Stimulated activated memory B cell treated with anti-CD40 and anti-IgM and Interleukin-4, amounts not matched to agents 10 μg/mL and 1 μg/mL and 100 μg/mL, for 72 hours (primary cell): ENCODE measurements at regions not wholly inside any gene's neighbourhood (a gene's known extent, or its start where the extent isn't known, plus 50 kb on each side); places are given as distances from the start of the nearest gene placed in this dataset.
"Not testable (repeated sequence)": the region's sequence is repeated elsewhere in the genome, so short reads cannot be mapped to it uniquely, and the experiment has no call there.

ENCODE experiments used
- ATAC-seq: fragments of 150-1000 bp; cut with Tn5 transposase; 2 replicates; pipeline ENCODE4 v1.10.0; 2021
- H3K27ac Mint-ChIP-seq: one replicate; pipeline ENCODE4 v1.8.0; 2022; ENCODE audit warnings: mild to moderate bottlenecking, mixed read lengths
- H3K27me3 Mint-ChIP-seq: one replicate; pipeline ENCODE4 v1.8.0; 2022; ENCODE audit warnings: mixed read lengths
- H3K36me3 Mint-ChIP-seq: one replicate; pipeline ENCODE4 v1.8.0; 2022; ENCODE audit warnings: mixed read lengths
- H3K4me1 Mint-ChIP-seq: one replicate; pipeline ENCODE4 v1.8.0; 2022; ENCODE audit warnings: mixed read lengths
- H3K4me3 Mint-ChIP-seq: one replicate; pipeline ENCODE4 v1.8.0; 2022; ENCODE audit warnings: mild to moderate bottlenecking, moderate library complexity, mixed read lengths
- H3K9me3 Mint-ChIP-seq: one replicate; pipeline ENCODE4 v1.8.0; 2022; ENCODE audit warnings: mixed read lengths

- Mint-ChIP-seq H3K9me3 (peaks cover 13% of the 10 kb centered on the region), H3K27me3 (no peaks in the 10 kb centered on the region), H3K36me3 (peaks cover 6% of the 10 kb centered on the region), H3K4me1 (peaks cover 3% of the 10 kb centered on the region), H3K4me3 (no peak overlapping the region), H3K27ac (no peak overlapping the region)
- ATAC-seq: no peak
Observed at GRCh38 chr12:89775063-89775985, 66.7 kb upstream of the ATP2B1 start.

- H3K27ac Mint-ChIP-seq: no peak overlapping the region
- H3K9me3 Mint-ChIP-seq: peaks cover 13% of the 10 kb centered on the region
Observed at GRCh38 chr12:89774645-89775044, 66.0 kb upstream of the ATP2B1 start.

DNA sequence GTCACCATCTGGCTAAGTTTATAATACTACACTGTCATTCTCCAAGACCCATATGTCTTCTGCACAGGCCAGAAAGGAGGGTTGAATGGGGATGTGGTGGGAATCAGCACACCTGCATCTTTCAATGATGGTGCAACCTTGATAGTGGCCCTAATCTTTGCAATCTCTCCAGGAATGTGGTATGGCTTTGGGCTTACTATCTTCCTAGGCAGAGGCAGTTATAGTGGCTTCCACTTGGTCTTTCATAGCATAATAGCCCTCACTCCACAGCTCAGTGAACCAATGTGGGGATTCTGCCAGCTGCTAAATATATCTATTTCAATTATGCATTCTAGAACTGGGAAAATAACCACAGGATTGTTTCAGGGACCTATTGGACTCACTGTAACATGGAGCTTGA is 61.8 kb upstream of the ATP2B1 start:
- Mint-ChIP-seq H3K27ac (no peak overlapping the region), H3K27me3 (no peaks in the 10 kb centered on the region), H3K36me3 (no peaks in the 10 kb centered on the region), H3K9me3 (no peaks in the 10 kb centered on the region), H3K4me1 (peaks cover 19% of the 10 kb centered on the region), H3K4me3 (no peak overlapping the region)
- no peak for ATAC-seq

More at GRCh38 chr12:89774645-89775044, 66.0 kb upstream of the ATP2B1 start:
- no peaks in the 10 kb centered on the region for H3K27me3 Mint-ChIP-seq
- no peak overlapping the region for H3K4me3 Mint-ChIP-seq
- H3K36me3 Mint-ChIP-seq: peaks cover 6% of the 10 kb centered on the region
- peaks cover 7% of the 10 kb centered on the region for H3K4me1 Mint-ChIP-seq
- no peak for ATAC-seq

- H3K27ac Mint-ChIP-seq: no peak overlapping the region
Observed at GRCh38 chr12:89769483-89769818, 60.8 kb upstream of the ATP2B1 start.

GRCh38 chr12:89768586-89769482 is 60.2 kb upstream of the ATP2B1 start:
- H3K36me3 Mint-ChIP-seq: no peaks in the 10 kb centered on the region
- no peak for ATAC-seq
- H3K27ac Mint-ChIP-seq: no peak overlapping the region
- no peaks in the 10 kb centered on the region for H3K9me3 Mint-ChIP-seq
- H3K27me3 Mint-ChIP-seq: no peaks in the 10 kb centered on the region
- H3K4me3 Mint-ChIP-seq: no peak overlapping the region
- peaks cover 19% of the 10 kb centered on the region for H3K4me1 Mint-ChIP-seq

More at GRCh38 chr12:89769483-89769818, 60.8 kb upstream of the ATP2B1 start:
- Mint-ChIP-seq H3K4me3 (no peak overlapping the region), H3K27me3 (no peaks in the 10 kb centered on the region), H3K4me1 (peaks cover 19% of the 10 kb centered on the region), H3K36me3 (no peaks in the 10 kb centered on the region), H3K9me3 (no peaks in the 10 kb centered on the region)
- no peak for ATAC-seq

DNA sequence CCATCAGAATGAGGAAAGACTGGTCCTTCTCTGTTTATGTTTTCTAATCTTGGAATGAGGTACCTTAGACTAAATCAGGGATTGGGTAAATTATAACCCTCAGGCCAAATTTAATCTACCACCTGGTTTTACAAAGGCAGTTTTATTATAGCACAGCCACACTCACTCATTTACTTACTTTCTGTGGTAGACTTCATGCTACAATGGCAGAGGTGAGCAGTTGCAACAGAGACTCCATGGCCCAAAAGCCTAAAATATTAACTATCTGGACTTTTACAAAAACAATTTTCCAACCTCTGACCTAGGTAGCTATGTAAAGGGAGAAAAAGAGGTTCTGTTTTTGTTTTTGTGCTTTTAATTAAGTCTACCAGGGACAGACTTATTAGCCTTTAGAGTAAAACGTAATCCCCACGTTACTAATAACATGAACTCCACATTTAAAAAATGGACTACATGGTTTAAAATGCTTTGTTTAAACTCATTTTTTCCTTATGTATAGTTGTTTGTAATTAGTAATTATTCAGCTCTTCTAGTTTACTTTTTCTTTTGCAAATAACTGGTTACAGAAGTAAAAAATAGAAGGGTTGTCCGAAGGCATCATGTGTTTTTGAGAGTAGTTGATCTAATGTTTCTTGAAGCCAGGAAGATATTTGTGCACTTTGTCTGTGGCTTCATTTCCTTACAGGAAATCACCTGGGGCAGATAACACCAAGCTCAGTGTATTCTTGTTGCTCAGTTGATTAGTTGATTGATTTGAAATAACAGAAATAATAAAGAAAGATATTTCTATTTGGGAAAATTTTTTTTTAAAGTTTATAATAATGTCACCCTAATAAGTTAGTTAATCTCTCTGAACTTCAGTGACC is 57.6 kb upstream of the ATP2B1 start:
- Mint-ChIP-seq H3K9me3 (no peaks in the 10 kb centered on the region), H3K4me1 (peaks cover 24% of the 10 kb centered on the region), H3K27me3 (no peaks in the 10 kb centered on the region), H3K36me3 (no peaks in the 10 kb centered on the region), H3K27ac (peak overlapping the region; percentile 76), H3K4me3 (no peak overlapping the region)
- ATAC-seq: no peak

DNA sequence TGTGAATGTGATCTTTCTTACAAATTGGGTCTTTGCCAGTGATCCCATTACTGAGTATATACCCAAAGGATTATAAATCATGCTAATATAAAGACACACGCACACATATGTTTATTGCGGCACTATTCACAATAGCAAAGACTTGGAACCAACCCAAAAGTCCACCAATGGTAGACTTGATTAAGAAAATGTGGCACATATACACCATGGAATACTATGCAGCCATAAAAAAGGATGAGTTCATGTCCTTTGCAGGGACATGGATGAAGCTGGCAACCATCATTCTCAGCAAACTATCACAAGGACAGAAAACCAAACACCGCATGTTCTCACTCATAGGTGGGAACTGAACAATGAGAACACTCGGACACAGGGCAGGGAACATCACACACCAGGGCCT is 55.5 kb upstream of the ATP2B1 start:
- H3K4me1 Mint-ChIP-seq: peaks cover 29% of the 10 kb centered on the region

DNA sequence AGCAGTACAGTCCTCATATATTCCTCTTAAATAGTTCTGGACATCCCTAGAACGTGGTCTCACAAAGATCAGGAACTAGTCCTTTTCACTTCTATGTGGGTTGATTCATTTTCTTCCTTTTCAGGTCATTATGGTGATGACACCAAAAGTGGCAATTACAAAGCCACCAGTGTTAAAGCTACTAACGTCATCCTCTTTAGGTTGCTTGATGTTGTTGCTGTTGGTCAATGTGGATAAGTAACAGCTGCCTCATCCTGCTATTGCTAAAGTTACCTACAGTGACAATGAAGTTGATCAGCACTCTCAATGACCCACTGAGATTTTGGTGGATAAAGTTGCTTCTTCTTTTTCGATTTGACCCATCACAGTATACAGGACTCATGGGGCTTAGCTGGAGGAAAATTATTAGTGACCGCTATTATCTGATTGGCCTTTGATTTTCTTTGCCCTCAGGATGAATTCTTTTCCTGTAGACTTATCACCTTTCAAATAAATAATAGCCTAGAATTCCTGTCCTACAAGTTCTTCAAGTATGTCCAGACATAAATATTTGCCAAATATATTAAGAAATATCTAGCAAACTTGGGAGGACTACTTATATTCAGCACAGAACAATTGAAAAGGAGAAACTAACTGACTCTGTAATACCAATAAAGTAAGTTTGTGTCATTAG is 54.0 kb upstream of the ATP2B1 start:
- ATAC-seq: peak; percentile 64
- Mint-ChIP-seq H3K4me3 (no peak overlapping the region), H3K36me3 (peaks cover 9% of the 10 kb centered on the region), H3K27me3 (no peaks in the 10 kb centered on the region), H3K9me3 (no peaks in the 10 kb centered on the region), H3K4me1 (peaks cover 36% of the 10 kb centered on the region), H3K27ac (no peak overlapping the region)

More for the DNA sequence above, 55.5 kb upstream of the ATP2B1 start:
- ATAC-seq, H3K9me3 Mint-ChIP-seq, H3K36me3 Mint-ChIP-seq, H3K27ac Mint-ChIP-seq, H3K4me3 Mint-ChIP-seq, H3K27me3 Mint-ChIP-seq: not testable (repeated sequence)

- no peak for ATAC-seq
- Mint-ChIP-seq H3K27ac (peak overlapping the region; percentile 75), H3K36me3 (peaks cover 16% of the 10 kb centered on the region), H3K27me3 (no peaks in the 10 kb centered on the region), H3K4me1 (peaks cover 45% of the 10 kb centered on the region), H3K9me3 (peaks cover 8% of the 10 kb centered on the region), H3K4me3 (no peak overlapping the region)
Observed at GRCh38 chr12:89760783-89761182, 52.1 kb upstream of the ATP2B1 start.
